Left ventricle myocardium inferior (tissue), 1 donor: ENCODE measurements at regions not wholly inside any gene's neighbourhood (a gene's known extent, or its start where the extent isn't known, plus 50 kb on each side); places are given as distances from the start of the nearest gene placed in this dataset.

Experiments used
- DNase-seq: peaks from one replicate; pipeline ENCODE4 v3.0.0-alpha.2; 2020
- H3K27ac ChIP-seq: fragments of 200-600 bp; replicated peaks from 2 replicates; pipeline ENCODE4 v1.8.0; 2021
- H3K27me3 ChIP-seq: fragments of 200-600 bp; 2 replicates; pipeline ENCODE4 v1.8.0; 2021; ENCODE audit warnings: low read depth
- H3K36me3 ChIP-seq: fragments of 200-600 bp; 2 replicates; pipeline ENCODE4 v1.8.0; 2021
- H3K4me1 ChIP-seq: fragments of 200-600 bp; 2 replicates; pipeline ENCODE4 v1.8.0; 2021
- H3K4me3 ChIP-seq: fragments of 200-600 bp; 2 replicates; pipeline ENCODE4 v1.8.0; 2021; ENCODE audit warnings: mild to moderate bottlenecking, moderate library complexity
- H3K9me3 ChIP-seq: fragments of 200-600 bp; replicated peaks from 2 replicates; pipeline ENCODE4 v1.8.0; 2021
- CTCF ChIP-seq: fragments of 200-600 bp; IDR thresholded peaks from 2 replicates; pipeline ENCODE4 v1.8.0; 2021; ENCODE audit warnings: antibody characterized with exemption, mild to moderate bottlenecking, borderline replicate concordance
- intact Hi-C: fragments of 100-400 bp; cut with micrococcal nuclease; formaldehyde crosslinking; loops from one replicate; pipeline ENCODE4 v1.11.0; 2022
- donor health status: DM: no; HTN: yes; CAD: no; lungs with severe emphysema.

GRCh38 chr6:144360401-144360800, 75.3 kb downstream of the UTRN start:
- Histone ChIP-seq H3K27ac (peak overlapping the region; percentile 66), H3K27me3 (no peaks in the 10 kb centered on the region), H3K9me3 (no peaks in the 10 kb centered on the region), H3K4me3 (no peak overlapping the region), H3K4me1 (peaks cover 83% of the 10 kb centered on the region), H3K36me3 (no peaks in the 10 kb centered on the region)
- DNase-seq, result no peak
- TF ChIP-seq CTCF, result no peak
- intact Hi-C loops, result no loop called here

- intact Hi-C loops, result no loop called here
- H3K27ac ChIP-seq, result peak overlapping the region; percentile 66
- no peak for DNase-seq
- H3K27me3 ChIP-seq, result no peaks in the 10 kb centered on the region
- H3K4me1 ChIP-seq, result peaks cover 85% of the 10 kb centered on the region
- TF ChIP-seq CTCF, result no peak
- H3K4me3 ChIP-seq, result no peak overlapping the region
- H3K36me3 ChIP-seq, result no peaks in the 10 kb centered on the region
- no peaks in the 10 kb centered on the region for H3K9me3 ChIP-seq
These were observed 75.9 kb downstream of the UTRN start for GRCh38 chr6:144361016-144361415.

- no peak for TF ChIP-seq CTCF
- intact Hi-C loops, result no loop called here
- peak overlapping the region; percentile 66 for H3K27ac ChIP-seq
- DNase-seq, result peak; percentile 36
- peaks cover 75% of the 10 kb centered on the region for H3K4me1 ChIP-seq
- no peak overlapping the region for H3K4me3 ChIP-seq
- no peaks in the 10 kb centered on the region for H3K36me3 ChIP-seq
- H3K9me3 ChIP-seq, result no peaks in the 10 kb centered on the region
- H3K27me3 ChIP-seq, result no peaks in the 10 kb centered on the region
These were observed 77.2 kb downstream of the UTRN start for GRCh38 chr6:144362042-144363018.

- intact Hi-C loops, result no loop called here
- no peak for DNase-seq
- H3K27me3 ChIP-seq, result no peaks in the 10 kb centered on the region
- H3K36me3 ChIP-seq, result no peaks in the 10 kb centered on the region
- H3K27ac ChIP-seq, result peak overlapping the region; percentile 41
- H3K9me3 ChIP-seq, result no peaks in the 10 kb centered on the region
- no peak overlapping the region for H3K4me3 ChIP-seq
- no peak for TF ChIP-seq CTCF
- H3K4me1 ChIP-seq, result peaks cover 56% of the 10 kb centered on the region
These were observed 79.1 kb downstream of the UTRN start for GRCh38 chr6:144364208-144364720.

- no peaks in the 10 kb centered on the region for H3K9me3 ChIP-seq
- no peak for DNase-seq
- H3K27me3 ChIP-seq, result no peaks in the 10 kb centered on the region
- H3K4me1 ChIP-seq, result peaks cover 52% of the 10 kb centered on the region
- no peak for TF ChIP-seq CTCF
- H3K36me3 ChIP-seq, result no peaks in the 10 kb centered on the region
- no peak overlapping the region for H3K4me3 ChIP-seq
- intact Hi-C loops, result no loop called here
- peak overlapping the region; percentile 41 for H3K27ac ChIP-seq
These were observed 79.6 kb downstream of the UTRN start for GRCh38 chr6:144364782-144365181.
